ENCODE measurements at regions not wholly inside any gene's neighbourhood (a gene's known extent, or its start where the extent isn't known, plus 50 kb on each side); places are given as distances from the start of the nearest gene placed in this dataset.

- TF ChIP-seq YY1 (IDR thresholded peaks at IDR 0.05; ENCODE audit: low read depth), result no peak
- TF ChIP-seq FOXM1 (IDR thresholded peaks at IDR 0.05; ENCODE audit: borderline replicate concordance, low read depth), result no peak
- no peak for TF ChIP-seq MAX (IDR thresholded peaks at IDR 0.05)
- TF ChIP-seq ZBTB7A (IDR thresholded peaks at IDR 0.05; ENCODE audit: low read depth), result no peak
- no peak for TF ChIP-seq NFIC (IDR thresholded peaks at IDR 0.05)
- TF ChIP-seq RAD21 (IDR thresholded peaks at IDR 0.05; ENCODE audit: low read depth), result no peak
- no peak for TF ChIP-seq TAF1 (IDR thresholded peaks at IDR 0.05; ENCODE audit: low read depth)
- TF ChIP-seq USF1 (IDR thresholded peaks at IDR 0.05), result no peak
- TF ChIP-seq CREB1 (IDR thresholded peaks at IDR 0.05; ENCODE audit: low read depth), result no peak
Observed at GRCh38 chr3:144737281-144737680, 765.7 kb downstream of the DIPK2A start.

- no peak for TF ChIP-seq TCF12 (IDR thresholded peaks at IDR 0.05; ENCODE audit: low read depth)
- TF ChIP-seq USF1 (IDR thresholded peaks at IDR 0.05), result no peak
- no peak for TF ChIP-seq TAF1 (IDR thresholded peaks at IDR 0.05; ENCODE audit: low read depth)
- TF ChIP-seq NFIC (IDR thresholded peaks at IDR 0.05), result no peak
- TF ChIP-seq TEAD4 (IDR thresholded peaks at IDR 0.05), result no peak
- TF ChIP-seq REST (IDR thresholded peaks at IDR 0.05; ENCODE audit: low read depth), result no peak
- no peak for TF ChIP-seq MAX (IDR thresholded peaks at IDR 0.05)
- no peak for TF ChIP-seq CEBPB (IDR thresholded peaks at IDR 0.05)
- TF ChIP-seq FOXM1 (IDR thresholded peaks at IDR 0.05; ENCODE audit: borderline replicate concordance, low read depth), result no peak
- no peak for TF ChIP-seq CREB1 (IDR thresholded peaks at IDR 0.05; ENCODE audit: low read depth)
- TF ChIP-seq EP300 (IDR thresholded peaks at IDR 0.05; ENCODE audit: borderline replicate concordance), result no peak
Observed at GRCh38 chr3:144743225-144743668, 771.6 kb downstream of the DIPK2A start.

- TF ChIP-seq RAD21 (IDR thresholded peaks at IDR 0.05; ENCODE audit: low read depth) (no peak), ZBTB7A (IDR thresholded peaks at IDR 0.05; ENCODE audit: low read depth) (no peak), TCF12 (IDR thresholded peaks at IDR 0.05; ENCODE audit: low read depth) (no peak), TAF1 (IDR thresholded peaks at IDR 0.05; ENCODE audit: low read depth) (no peak), TEAD4 (IDR thresholded peaks at IDR 0.05) (no peak), NFIC (IDR thresholded peaks at IDR 0.05) (no peak), MAX (IDR thresholded peaks at IDR 0.05) (no peak), CREB1 (IDR thresholded peaks at IDR 0.05; ENCODE audit: low read depth) (no peak), USF1 (IDR thresholded peaks at IDR 0.05) (no peak)
Observed at GRCh38 chr3:144744473-144744872, 772.9 kb downstream of the DIPK2A start.

GRCh38 chr3:144746631-144747030 is 775.0 kb downstream of the DIPK2A start:
- no peak for TF ChIP-seq TAF1 (IDR thresholded peaks at IDR 0.05; ENCODE audit: low read depth)
- TF ChIP-seq EGR1 (IDR thresholded peaks at IDR 0.05), result no peak
- no peak for TF ChIP-seq YY1 (IDR thresholded peaks at IDR 0.05; ENCODE audit: low read depth)

GRCh38 chr3:144754076-144754783 is 782.6 kb downstream of the DIPK2A start:
- TF ChIP-seq NFIC (IDR thresholded peaks at IDR 0.05) (no peak), REST (IDR thresholded peaks at IDR 0.05; ENCODE audit: low read depth) (no peak), YY1 (IDR thresholded peaks at IDR 0.05; ENCODE audit: low read depth) (no peak), RAD21 (IDR thresholded peaks at IDR 0.05; ENCODE audit: low read depth) (no peak), EP300 (IDR thresholded peaks at IDR 0.05; ENCODE audit: borderline replicate concordance) (no peak)
